Prostate gland (tissue), 2 donors: ENCODE measurements at regions not wholly inside any gene's neighbourhood (a gene's known extent, or its start where the extent isn't known, plus 50 kb on each side); places are given as distances from the start of the nearest gene placed in this dataset.

ENCODE experiments used
- DNase-seq: peaks from one replicate; pipeline ENCODE4 v3.0.0-alpha.2; 2019; ENCODE audit warnings: low spot score
- H3K27ac ChIP-seq, 2 donors: fragments of 200-600 bp; sonication (generic); 2 replicates each; pipeline ENCODE4 v1.5.1; 2017 to 2019
- H3K27me3 ChIP-seq: fragments of 200-600 bp; sonication (generic); replicated peaks from 2 replicates; pipeline ENCODE4 v1.5.1; 2019; ENCODE audit not compliant: insufficient read depth
- H3K36me3 ChIP-seq, 2 donors: fragments of 200-600 bp; sonication (generic); 1 replicate in 1 of 2; 2 replicates in 1 of 2; pipeline versions ENCODE4 v1.5.1 to v1.8.1; 2017 to 2019
- H3K4me1 ChIP-seq: fragments of 200-600 bp; sonication (generic); replicated peaks from 2 replicates; pipeline ENCODE4 v1.5.1; 2019
- H3K4me3 ChIP-seq, 2 donors: fragments of 200-600 bp; sonication (generic); 2 replicates each; pipeline ENCODE4 v1.5.1; 2017 to 2019
- H3K9me3 ChIP-seq: fragments of 200-600 bp; sonication (generic); 2 replicates; pipeline ENCODE4 v1.5.1; 2017
- POLR2A ChIP-seq: fragments of 450-650 bp; IDR thresholded peaks from one replicate; pipeline ENCODE4 v1.6.1; 2016; ENCODE audit warnings: antibody characterized with exemption, mild to moderate bottlenecking
- POLR2AphosphoS5 ChIP-seq: sonication (generic); formaldehyde crosslinking; IDR thresholded peaks from one replicate; pipeline ENCODE4 v1.6.1; 2017; ENCODE audit warnings: antibody characterized with exemption
- WGBS: methylation state at CpG from one replicate; pipeline ENCODE4 v1.1.5; 2018; 5-methylcytosine and 5-hydroxymethylcytosine counted together
- intact Hi-C: fragments of 100-400 bp; cut with DNase I; formaldehyde crosslinking; loops from one replicate; pipeline ENCODE4 v1.14.2; 2022
- TF ChIP-seq, protein P1 (sequence below), 4 experiments: fragments of 200-600 bp in 2 of 4; fragments of 450-650 bp in 2 of 4; sonication (generic) in 2 of 4; IDR thresholded peaks; 1 replicate in 3 of 4; 2 replicates in 1 of 4; pipeline ENCODE4 v1.5.1; 2016 to 2019; ENCODE audit warnings: antibody characterized with exemption in 4 of 4, mild to moderate bottlenecking in 2 of 4, moderate library complexity in 2 of 4

DNA sequence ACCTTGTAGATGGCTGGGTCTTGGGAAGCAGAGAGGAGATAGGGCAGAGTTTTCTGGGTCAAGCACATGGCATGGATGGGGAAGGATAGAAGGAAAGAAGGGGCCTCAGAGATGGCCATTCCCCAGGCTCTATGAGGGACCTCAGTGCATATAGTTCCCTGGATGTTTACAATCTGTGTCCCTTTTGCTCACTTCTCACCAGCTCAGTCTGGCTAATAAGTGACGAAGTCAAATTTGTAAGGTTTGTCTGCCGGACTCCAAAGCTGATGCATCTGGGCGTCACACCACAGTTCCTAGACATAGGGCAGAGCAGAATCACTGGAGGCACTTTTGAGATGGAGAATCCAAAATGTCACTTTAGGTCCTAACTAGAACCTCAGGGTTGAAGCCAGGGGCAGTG is 416.4 kb upstream of the PROX1 start:
- no peaks in the 10 kb centered on the region for H3K9me3 ChIP-seq
- H3K36me3 ChIP-seq, result no peaks in the 10 kb centered on the region
- H3K4me3 ChIP-seq, result no peak overlapping the region
- DNase-seq, result no peak
- H3K27me3 ChIP-seq, result no peaks in the 10 kb centered on the region
- TF ChIP-seq, protein P1, sequence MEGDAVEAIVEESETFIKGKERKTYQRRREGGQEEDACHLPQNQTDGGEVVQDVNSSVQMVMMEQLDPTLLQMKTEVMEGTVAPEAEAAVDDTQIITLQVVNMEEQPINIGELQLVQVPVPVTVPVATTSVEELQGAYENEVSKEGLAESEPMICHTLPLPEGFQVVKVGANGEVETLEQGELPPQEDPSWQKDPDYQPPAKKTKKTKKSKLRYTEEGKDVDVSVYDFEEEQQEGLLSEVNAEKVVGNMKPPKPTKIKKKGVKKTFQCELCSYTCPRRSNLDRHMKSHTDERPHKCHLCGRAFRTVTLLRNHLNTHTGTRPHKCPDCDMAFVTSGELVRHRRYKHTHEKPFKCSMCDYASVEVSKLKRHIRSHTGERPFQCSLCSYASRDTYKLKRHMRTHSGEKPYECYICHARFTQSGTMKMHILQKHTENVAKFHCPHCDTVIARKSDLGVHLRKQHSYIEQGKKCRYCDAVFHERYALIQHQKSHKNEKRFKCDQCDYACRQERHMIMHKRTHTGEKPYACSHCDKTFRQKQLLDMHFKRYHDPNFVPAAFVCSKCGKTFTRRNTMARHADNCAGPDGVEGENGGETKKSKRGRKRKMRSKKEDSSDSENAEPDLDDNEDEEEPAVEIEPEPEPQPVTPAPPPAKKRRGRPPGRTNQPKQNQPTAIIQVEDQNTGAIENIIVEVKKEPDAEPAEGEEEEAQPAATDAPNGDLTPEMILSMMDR (IDR thresholded peaks at IDR 0.05), result no peak
- TF ChIP-seq POLR2A (no peak), POLR2AphosphoS5 (no peak)
- intact Hi-C loops, result no loop called here
- no peaks in the 10 kb centered on the region for H3K4me1 ChIP-seq
- H3K27ac ChIP-seq, result no peak overlapping the region
- 96% methylated on average over 3 of the region's 3 CpGs for WGBS

DNA sequence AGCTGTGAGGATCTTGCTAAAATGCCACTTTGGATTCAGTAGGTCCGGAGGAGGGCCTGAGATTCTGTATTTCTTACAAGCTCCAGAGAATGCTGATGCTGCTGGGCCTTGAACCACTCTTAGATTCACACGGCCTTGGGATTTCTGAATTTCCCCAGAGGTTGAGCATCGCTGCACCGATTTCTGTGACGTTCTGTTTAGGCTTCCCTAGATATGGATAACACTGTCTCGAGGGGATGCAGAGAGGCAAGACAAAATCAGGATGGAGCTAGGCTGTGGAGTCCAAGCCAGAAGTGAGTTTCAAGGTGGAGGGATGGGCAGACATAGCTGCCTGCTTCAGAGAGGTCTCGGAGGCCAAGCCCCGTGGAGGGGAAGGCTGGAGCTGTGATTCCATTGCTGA is 415.9 kb upstream of the PROX1 start:
- WGBS, result 97% methylated on average over 8 of the region's 8 CpGs
- Histone ChIP-seq H3K4me3 (no peak overlapping the region), H3K27ac (no peak overlapping the region), H3K4me1 (no peaks in the 10 kb centered on the region), H3K9me3 (no peaks in the 10 kb centered on the region), H3K27me3 (no peaks in the 10 kb centered on the region), H3K36me3 (no peaks in the 10 kb centered on the region)
- no peak for DNase-seq
- TF ChIP-seq POLR2A, result no peak
- intact Hi-C loops, result no loop called here

DNA sequence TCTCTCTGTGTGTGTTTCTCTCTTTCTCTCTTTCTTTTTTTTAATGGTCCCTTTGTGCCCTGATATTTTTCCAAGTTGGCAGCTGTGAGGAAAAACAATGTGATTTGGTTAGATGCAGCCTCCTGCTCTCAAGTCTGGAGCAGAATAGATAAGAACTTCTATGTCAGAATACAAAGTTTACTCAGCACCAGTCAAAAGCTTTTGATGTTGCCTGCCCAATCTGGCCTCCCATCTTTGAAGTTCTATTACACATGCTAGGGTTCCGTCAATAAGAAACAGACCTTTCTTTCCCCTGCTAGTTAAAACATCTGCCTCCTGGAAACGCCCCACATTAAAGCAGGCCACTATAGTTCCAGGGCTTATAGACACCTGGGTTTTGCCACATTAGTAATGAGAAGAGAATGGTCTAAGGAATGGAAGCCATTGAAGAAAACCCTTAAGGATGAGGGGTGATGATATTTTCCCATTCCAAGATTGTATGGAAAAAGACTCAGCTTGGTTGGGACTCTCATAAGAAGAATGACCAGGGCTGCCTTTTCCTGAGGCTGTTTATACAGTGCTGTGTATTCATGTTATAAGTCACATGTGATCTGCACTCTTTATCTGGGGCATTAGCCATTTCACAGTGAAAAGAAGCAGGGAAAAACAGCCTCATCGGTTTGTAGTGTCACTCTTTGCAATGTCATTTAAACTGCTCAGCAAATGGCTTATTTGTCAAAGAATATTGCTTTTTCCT is 414.7 kb upstream of the PROX1 start:
- H3K27me3 ChIP-seq, result no peaks in the 10 kb centered on the region
- TF ChIP-seq POLR2AphosphoS5 (no peak), POLR2A (no peak)
- TF ChIP-seq, protein P1 (IDR thresholded peaks at IDR 0.05), result no peak
- no peak overlapping the region for H3K27ac ChIP-seq
- no peak for DNase-seq
- H3K4me3 ChIP-seq, result no peak overlapping the region
- intact Hi-C loops, result no loop called here
- no peaks in the 10 kb centered on the region for H3K9me3 ChIP-seq
- no peaks in the 10 kb centered on the region for H3K4me1 ChIP-seq
- 24% methylated on average over 3 of the region's 3 CpGs for WGBS
- no peaks in the 10 kb centered on the region for H3K36me3 ChIP-seq

DNA sequence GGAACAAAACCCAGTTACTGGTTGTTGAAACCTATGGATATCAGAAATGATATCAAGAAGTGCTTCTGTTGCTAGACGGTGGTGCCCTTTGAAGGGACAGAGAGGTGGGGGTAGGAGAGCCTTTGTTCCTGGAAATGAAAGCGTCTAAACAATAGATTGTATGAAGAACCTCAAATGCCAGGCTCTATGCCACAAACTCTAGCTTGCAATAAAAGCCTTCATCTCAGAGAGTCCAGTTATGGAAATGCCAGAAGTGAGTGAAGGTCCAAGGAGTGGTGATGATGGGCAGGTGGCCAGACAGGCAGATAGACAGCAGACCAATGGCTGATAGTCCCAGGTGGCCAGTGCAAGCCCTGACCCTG is 414.1 kb upstream of the PROX1 start:
- Histone ChIP-seq H3K4me3 (no peak overlapping the region), H3K27me3 (no peaks in the 10 kb centered on the region), H3K27ac (no peak overlapping the region), H3K4me1 (no peaks in the 10 kb centered on the region), H3K36me3 (no peaks in the 10 kb centered on the region), H3K9me3 (no peaks in the 10 kb centered on the region)
- no peak for DNase-seq
- TF ChIP-seq POLR2AphosphoS5, result no peak
- TF ChIP-seq POLR2A, result no peak
- TF ChIP-seq, protein P1 (IDR thresholded peaks at IDR 0.05), result no peak
- WGBS, result 35% methylated on average over 2 of the region's 2 CpGs
- intact Hi-C loops, result no loop called here

DNA sequence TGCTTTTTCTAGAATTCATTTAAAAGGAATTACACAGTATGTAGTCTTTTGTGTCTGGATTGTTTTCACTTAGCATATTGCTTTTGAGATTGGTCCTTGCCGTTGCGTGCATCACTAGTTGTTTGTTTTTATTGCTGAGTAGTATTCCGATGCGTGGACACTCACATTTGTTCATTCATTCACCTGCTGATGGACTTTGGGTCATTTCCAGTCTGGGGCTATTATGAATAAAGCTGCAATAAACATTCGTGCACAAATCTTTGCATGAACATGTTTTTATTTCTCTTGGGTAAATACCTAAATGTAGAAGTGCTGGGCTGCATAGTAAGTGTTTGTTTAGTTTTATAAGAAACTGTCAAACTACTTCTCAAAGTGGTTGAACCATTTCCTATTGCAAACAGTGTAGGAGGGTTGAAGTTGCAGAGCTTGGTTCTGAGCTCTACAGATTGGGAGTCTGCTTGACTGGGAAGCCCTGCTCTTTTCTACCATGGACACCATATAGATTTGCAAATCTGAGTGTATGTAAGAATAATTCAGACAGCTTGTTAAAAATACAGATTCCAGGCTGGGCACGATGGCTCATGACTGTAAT is 404.7 kb upstream of the PROX1 start:
- intact Hi-C loops, result no loop called here
- Histone ChIP-seq H3K4me3 (no peak overlapping the region), H3K9me3 (no peaks in the 10 kb centered on the region), H3K4me1 (no peaks in the 10 kb centered on the region), H3K36me3 (no peaks in the 10 kb centered on the region), H3K27me3 (no peaks in the 10 kb centered on the region), H3K27ac (no peak overlapping the region)
- TF ChIP-seq, protein P1 (IDR thresholded peaks at IDR 0.05), result no peak
- TF ChIP-seq POLR2AphosphoS5 (no peak), POLR2A (no peak)
- DNase-seq, result no peak
- WGBS, result 52% methylated on average over 6 of the region's 6 CpGs
